ENCODE measurements at regions not wholly inside any gene's neighbourhood (a gene's known extent, or its start where the extent isn't known, plus 50 kb on each side); places are given as distances from the start of the nearest gene placed in this dataset.

DNA sequence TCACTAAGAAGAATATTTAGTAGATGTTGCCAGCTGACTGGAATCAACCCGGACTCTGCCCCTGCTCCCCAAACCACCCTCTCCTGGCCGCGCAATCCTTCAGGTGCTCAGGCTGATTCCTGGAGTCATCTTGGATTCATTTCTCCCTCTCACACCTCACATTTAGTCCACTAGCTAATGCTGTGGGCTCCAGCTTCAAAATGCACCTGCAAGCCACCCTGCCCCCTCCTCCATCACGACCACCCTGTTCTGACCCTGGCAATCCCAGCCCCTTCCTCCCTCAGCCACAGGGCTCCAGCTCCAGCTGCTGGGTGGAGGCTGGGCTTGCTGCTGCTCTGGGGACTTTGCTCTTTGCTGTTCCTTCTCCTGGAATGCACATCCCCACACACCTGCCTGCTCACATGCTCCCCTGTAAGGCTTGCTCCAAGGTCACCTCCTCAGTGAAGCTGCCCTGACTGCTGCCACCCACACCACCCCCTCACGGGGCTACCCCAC is 61.3 kb upstream of the SH3RF3 start:
- intact Hi-C loops (cut with micrococcal nuclease; ENCODE audit: unreplicated experiment) = no loop called here

GRCh38 chr2:109066917-109067597 is 61.9 kb upstream of the SH3RF3 start:
- Histone ChIP-seq H3K9me3 (ENCODE audit: low read length) (no peaks in the 10 kb centered on the region), H3K4me2 (ENCODE audit: low read length) (no peak overlapping the region), H2AFZ (ENCODE audit: low read length) (no peak overlapping the region), H3K4me1 (ENCODE audit: insufficient read depth, low read length, poor library complexity, severe bottlenecking) (no peaks in the 10 kb centered on the region), H4K20me1 (ENCODE audit: insufficient read depth, low read length) (no peaks in the 10 kb centered on the region), H3K79me2 (ENCODE audit: insufficient read depth, low read depth, low read length) (no peaks in the 10 kb centered on the region), H3K9me2 (ENCODE audit: insufficient read depth, low read length) (no peaks in the 10 kb centered on the region), H3K27ac (ENCODE audit: low read depth, low read length, poor library complexity, severe bottlenecking) (no peak overlapping the region), H3K36me3 (ENCODE audit: insufficient read depth, low read length) (no peaks in the 10 kb centered on the region), H3K4me3 (ENCODE audit: low read depth, low read length, poor library complexity, severe bottlenecking) (no peak overlapping the region)
- DNase-seq (ENCODE audit: low spot score) = no peak
- intact Hi-C loops (cut with micrococcal nuclease; ENCODE audit: unreplicated experiment) = no loop called here
- BruUV-seq (replicated peaks) = no TSS peak
- CTCF ChIA-PET (ENCODE audit: unreplicated experiment) = no interaction called here
- no peak for TF ChIP-seq EZH2phosphoT487 (IDR thresholded peaks at IDR 0.05; ENCODE audit: borderline replicate concordance, low read depth, low read length)
- TF ChIP-seq, protein P1, sequence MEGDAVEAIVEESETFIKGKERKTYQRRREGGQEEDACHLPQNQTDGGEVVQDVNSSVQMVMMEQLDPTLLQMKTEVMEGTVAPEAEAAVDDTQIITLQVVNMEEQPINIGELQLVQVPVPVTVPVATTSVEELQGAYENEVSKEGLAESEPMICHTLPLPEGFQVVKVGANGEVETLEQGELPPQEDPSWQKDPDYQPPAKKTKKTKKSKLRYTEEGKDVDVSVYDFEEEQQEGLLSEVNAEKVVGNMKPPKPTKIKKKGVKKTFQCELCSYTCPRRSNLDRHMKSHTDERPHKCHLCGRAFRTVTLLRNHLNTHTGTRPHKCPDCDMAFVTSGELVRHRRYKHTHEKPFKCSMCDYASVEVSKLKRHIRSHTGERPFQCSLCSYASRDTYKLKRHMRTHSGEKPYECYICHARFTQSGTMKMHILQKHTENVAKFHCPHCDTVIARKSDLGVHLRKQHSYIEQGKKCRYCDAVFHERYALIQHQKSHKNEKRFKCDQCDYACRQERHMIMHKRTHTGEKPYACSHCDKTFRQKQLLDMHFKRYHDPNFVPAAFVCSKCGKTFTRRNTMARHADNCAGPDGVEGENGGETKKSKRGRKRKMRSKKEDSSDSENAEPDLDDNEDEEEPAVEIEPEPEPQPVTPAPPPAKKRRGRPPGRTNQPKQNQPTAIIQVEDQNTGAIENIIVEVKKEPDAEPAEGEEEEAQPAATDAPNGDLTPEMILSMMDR (conservative IDR thresholded peaks at IDR 0.05; ENCODE audit: low read length) = no peak
- POLR2A ChIA-PET = no interaction called here

More for the DNA sequence above, 61.3 kb upstream of the SH3RF3 start:
- CTCF ChIA-PET (ENCODE audit: unreplicated experiment) = no interaction called here
- no peaks in the 10 kb centered on the region for H3K9me2 ChIP-seq (ENCODE audit: insufficient read depth, low read length)
- H2AFZ ChIP-seq (ENCODE audit: low read length) = no peak overlapping the region
- no peak overlapping the region for H3K4me3 ChIP-seq (ENCODE audit: low read depth, low read length, poor library complexity, severe bottlenecking)
- TF ChIP-seq, protein P1 (conservative IDR thresholded peaks at IDR 0.05; ENCODE audit: low read length) = no peak
- TF ChIP-seq EZH2phosphoT487 (IDR thresholded peaks at IDR 0.05; ENCODE audit: borderline replicate concordance, low read depth, low read length) = no peak
- H3K4me1 ChIP-seq (ENCODE audit: insufficient read depth, low read length, poor library complexity, severe bottlenecking) = no peaks in the 10 kb centered on the region
- H3K9me3 ChIP-seq (ENCODE audit: low read length) = no peaks in the 10 kb centered on the region
- no peaks in the 10 kb centered on the region for H3K36me3 ChIP-seq (ENCODE audit: insufficient read depth, low read length)
- no peaks in the 10 kb centered on the region for H3K79me2 ChIP-seq (ENCODE audit: insufficient read depth, low read depth, low read length)
- no peak overlapping the region for H3K4me2 ChIP-seq (ENCODE audit: low read length)
- BruUV-seq (replicated peaks) = no TSS peak
- POLR2A ChIA-PET = no interaction called here
- no peak for DNase-seq (ENCODE audit: low spot score)
- H4K20me1 ChIP-seq (ENCODE audit: insufficient read depth, low read length) = no peaks in the 10 kb centered on the region
- H3K27ac ChIP-seq (ENCODE audit: low read depth, low read length, poor library complexity, severe bottlenecking) = no peak overlapping the region

GRCh38 chr2:109066501-109066900 is 62.5 kb upstream of the SH3RF3 start:
- Histone ChIP-seq H3K4me2 (ENCODE audit: low read length) (no peak overlapping the region), H3K27ac (ENCODE audit: low read depth, low read length, poor library complexity, severe bottlenecking) (no peak overlapping the region), H3K9me2 (ENCODE audit: insufficient read depth, low read length) (no peaks in the 10 kb centered on the region), H2AFZ (ENCODE audit: low read length) (no peak overlapping the region), H3K9me3 (ENCODE audit: low read length) (no peaks in the 10 kb centered on the region), H3K36me3 (ENCODE audit: insufficient read depth, low read length) (no peaks in the 10 kb centered on the region), H3K4me3 (ENCODE audit: low read depth, low read length, poor library complexity, severe bottlenecking) (no peak overlapping the region), H3K79me2 (ENCODE audit: insufficient read depth, low read depth, low read length) (no peaks in the 10 kb centered on the region), H4K20me1 (ENCODE audit: insufficient read depth, low read length) (no peaks in the 10 kb centered on the region), H3K4me1 (ENCODE audit: insufficient read depth, low read length, poor library complexity, severe bottlenecking) (no peaks in the 10 kb centered on the region)
- intact Hi-C loops (cut with micrococcal nuclease; ENCODE audit: unreplicated experiment) = no loop called here
- TF ChIP-seq, protein P1 (conservative IDR thresholded peaks at IDR 0.05; ENCODE audit: low read length) = no peak
- TF ChIP-seq EZH2phosphoT487 (IDR thresholded peaks at IDR 0.05; ENCODE audit: borderline replicate concordance, low read depth, low read length) = no peak
- ChIA-PET POLR2A (no interaction called here), CTCF (ENCODE audit: unreplicated experiment) (no interaction called here)
- no TSS peak for BruUV-seq (replicated peaks)
- no peak for DNase-seq (ENCODE audit: low spot score)

Measured in OCI-LY7 (cell line).